ENCODE measurements at regions not wholly inside any gene's neighbourhood (a gene's known extent, or its start where the extent isn't known, plus 50 kb on each side); places are given as distances from the start of the nearest gene placed in this dataset.
"Not testable (repeated sequence)": the region's sequence is repeated elsewhere in the genome, so short reads cannot be mapped to it uniquely, and the experiment has no call there.

DNA sequence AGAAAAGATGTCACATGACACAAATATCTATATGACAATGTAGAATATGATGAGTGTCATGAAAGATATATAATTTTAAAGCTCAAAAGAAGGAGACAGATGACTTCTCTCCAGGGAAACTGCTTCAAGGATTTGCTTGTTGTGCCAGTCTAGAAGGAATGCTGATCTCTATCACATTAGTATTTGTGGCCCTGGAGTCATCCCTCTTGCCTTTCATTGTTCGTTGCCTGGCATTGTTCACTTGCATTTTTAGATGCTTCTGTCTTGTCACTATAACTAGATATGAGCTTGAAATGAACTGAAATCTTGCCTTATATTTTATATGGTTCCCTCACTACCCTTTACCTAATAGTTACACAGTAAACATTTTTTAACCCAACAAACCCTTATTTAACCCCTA, 207.5 kb downstream of the ZNF608 start:
- DNase-seq, result no peak

DNA sequence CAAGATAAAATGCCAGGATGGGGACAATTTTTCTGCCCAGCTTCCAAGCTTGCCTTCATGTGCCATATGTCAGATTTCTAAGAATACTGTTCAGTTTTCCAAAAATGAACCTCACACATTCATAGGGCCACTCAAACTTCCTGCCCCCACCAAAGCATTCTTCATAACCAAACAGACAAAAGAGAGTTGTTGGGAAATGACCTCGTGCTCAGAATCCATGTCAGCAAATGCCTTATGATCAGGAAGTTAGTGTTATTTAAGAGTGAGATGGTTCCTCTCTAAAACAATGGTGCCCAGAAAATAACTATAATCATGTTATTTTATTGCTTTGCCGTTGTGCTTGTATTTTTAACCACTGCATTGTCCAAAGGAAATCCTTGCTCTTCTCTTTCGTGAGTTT, 208.2 kb downstream of the ZNF608 start:
- DNase-seq, result no peak

DNA sequence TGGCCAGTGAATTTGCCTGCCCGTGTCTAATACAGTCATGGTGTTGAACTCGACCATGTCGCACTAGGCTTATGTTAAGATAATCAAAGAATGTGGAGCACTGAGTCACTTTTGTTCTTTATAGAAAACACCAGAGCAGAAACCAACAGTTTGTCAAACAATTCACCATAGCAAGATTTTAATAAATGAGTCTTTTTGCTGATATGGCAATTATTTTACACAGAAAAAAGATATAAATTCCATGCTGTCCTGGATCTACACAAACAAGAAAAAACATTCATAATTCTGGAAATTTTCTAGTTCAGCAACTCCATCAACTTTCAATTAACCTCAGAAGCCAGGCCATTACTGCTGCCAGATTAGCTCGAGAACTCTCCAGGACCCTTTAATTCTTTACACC, 208.9 kb downstream of the ZNF608 start:
- DNase-seq, result no peak

DNA sequence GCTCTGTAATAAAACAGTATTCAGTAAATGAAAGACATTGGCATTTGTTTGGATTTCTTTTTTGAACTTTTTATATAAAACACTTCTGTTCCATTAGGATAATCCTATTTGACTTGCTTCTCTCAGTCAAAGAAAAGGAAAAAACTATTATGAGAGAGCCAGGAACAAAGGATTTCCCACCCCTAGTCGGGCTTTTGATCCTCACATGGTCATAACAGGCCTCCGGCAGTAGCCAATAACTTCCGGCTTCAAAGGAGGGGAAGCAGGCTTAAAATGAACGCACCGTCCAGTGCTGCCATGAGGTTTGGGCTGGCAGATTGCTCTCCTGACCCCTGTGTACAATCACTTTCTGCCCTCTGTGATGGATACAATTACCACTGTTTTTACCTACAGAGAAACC, 209.3 kb downstream of the ZNF608 start:
- DNase-seq, result no peak

DNA sequence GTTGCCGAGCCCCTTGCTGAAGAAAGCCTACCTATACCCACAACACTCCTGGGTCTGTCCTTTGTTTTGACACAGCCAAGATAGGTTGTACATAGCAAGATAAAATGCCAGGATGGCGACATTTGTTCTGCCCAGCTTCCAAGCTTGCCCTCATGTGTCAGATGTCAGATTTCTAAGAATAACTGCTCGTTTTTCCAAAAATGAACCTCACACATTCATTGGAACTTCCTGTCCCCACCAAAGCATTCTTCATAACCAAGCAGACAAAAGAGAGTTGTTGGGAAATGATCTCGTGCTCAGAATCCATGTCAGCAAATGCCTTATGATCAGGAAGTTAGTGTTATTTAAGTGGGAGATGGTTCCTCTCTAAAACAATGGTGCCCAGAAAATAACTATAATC, 210.1 kb downstream of the ZNF608 start:
- DNase-seq, result no peak

DNA sequence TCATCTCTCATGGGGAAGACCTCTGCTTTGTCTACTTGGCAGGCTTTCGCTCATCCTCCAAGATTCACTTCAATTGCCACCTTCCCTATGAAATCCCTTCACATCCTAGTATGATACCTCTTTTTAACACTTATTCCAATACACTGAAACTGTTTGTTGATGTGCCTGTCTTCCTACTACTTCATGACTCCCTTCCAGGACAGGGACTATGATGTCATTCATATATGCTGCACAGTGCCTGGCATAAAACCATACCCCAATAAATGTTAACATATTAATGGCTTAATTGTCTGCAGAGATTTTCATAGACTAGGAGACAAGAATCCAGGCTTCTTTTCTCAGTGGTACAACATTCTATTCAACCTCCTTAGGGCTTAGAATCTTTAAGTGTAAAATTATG, 215.5 kb downstream of the ZNF608 start:
- DNase-seq, result no peak

DNA sequence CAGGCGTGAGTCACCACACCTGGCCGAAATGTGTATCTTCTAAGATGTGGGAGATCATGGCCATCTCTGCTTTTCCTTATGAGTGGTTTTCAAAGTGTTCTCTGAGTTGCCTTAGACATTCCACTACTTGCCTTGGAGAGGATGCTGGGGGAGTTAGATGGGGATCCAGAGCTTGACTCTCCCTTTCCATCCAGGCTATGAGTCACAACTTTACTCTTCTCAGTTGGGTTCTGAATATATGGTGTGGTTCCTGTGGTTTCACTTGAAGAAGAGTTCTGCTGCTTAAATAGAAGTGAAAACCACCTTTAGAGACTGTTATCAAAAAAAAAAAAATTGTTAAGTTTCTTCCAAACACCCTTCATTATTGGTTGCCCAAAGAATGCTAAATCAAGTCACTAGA, 217.6 kb downstream of the ZNF608 start:
- DNase-seq, result no peak

DNA sequence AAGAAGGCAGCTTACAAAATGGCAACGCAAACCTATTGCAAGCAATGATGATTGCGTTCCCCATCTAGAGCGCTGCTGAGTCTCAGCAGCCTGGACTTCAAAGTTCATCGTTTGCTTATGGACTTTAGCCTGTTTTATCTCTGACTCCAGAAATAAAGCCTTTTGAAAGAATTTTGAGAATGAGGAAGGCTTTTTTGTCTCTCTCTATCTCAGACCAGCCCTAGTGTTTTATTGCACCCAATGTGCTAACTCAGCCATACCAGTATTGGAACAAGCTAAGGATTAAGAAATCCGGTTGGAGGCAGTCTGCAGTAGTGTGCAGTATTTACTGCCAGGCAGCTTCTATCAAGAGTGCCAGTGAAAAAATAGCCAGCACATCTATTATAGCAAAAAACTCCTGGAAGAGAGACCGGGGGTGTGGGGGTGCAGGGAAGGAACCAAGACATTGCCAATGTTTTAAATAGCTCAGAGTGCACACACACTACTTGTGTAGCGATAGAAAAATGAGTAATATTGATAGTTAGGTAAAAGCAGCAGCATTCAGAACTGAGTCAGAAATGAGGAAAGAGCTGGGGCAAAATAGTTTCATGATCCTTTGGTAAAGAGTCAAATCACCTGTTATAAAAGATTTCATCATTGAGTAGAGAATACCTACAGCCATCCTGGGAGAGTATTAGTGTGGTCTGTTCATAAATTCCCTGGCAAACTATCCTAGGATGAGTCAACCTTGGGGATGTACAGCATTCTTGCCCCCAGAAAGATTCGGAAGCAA, 219.0 kb downstream of the ZNF608 start:
- DNase-seq, result no peak

DNA sequence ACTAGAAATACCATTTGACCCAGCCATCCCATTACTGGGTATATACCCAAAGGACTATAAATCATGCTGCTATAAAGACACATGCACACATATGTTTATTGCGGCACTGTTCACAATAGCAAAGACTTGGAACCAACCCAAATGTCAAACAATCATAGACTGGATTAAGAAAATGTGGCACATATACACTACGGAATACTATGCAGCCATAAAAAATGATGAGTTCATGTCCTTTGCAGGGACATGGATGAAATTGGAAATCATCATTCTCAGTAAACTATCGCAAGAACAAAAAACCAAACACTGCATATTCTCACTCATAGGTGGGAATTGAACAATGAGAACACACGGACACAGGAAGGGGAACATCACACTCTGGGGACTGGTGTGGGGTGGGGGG, 220.4 kb downstream of the ZNF608 start:
- not testable (repeated sequence) for DNase-seq

DNA sequence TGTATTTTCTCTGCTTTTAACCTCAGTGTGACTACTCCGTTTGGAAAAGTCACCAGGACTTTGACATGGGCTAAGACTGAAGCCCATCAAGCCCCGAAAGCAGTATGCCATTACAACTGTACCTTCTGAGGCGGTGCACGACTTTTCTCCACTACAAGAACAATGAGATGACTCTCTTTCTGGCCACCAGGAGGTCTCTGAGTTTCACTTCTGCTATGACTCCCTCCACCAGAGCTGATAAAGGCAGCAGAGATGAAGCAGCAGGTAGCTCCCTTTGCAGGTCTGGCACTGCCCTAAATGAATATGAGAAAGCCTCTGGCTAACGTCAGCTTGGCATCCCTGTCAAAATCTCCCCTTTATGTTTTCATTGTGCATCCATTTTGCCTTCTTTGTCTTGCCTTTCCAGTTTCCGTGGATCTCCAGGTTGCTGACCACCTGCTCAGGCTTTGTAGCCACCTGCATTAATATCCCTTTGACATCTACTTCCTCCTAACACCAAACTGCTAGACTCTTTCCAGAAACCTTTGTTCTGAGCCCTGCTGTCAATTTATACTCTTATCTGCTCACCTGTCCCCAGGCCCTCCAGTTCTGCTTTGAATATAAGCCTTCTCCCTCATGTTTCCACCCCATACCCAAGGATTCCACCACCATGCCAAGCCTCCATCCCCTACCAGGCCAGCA, 221.7 kb downstream of the ZNF608 start:
- no peak for DNase-seq

DNA sequence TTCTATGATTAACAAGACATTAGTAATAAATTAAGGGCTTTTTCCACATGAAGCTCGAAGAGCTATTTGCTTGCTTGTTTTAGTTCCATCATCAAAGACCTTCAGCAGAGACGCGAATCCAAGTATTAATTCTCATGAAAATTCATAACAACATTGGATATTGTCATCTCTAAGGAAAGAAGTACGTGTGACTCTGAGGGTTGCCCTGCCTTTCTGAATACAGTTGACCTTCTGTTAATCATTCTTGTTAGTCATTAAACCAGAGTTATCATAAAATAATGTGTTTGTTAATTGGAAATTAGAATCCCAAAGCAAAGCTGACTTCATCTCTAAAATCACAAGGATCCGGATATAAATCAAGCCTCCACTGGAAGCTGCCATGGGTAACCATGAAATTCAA, 222.5 kb downstream of the ZNF608 start:
- DNase-seq, result no peak

DNA sequence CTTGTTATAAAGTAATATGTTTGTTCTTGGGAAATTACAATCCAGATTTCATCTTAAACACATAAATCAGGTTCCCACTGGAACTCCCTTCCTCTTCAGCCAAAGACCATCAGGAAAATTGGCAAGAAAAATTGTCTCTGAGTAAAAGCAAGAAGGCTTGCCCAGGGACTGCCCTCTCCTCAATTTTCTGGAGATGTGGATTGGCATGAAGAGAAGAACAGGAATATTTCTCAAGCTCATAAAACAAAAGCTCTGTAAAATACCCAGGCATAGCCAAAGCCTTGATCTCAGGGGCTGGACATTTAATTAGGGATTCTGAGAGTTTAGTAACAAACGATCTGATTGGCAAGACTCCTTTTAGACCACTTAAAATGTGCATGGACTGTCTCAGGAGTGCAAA, 223.4 kb downstream of the ZNF608 start:
- DNase-seq, result no peak

DNA sequence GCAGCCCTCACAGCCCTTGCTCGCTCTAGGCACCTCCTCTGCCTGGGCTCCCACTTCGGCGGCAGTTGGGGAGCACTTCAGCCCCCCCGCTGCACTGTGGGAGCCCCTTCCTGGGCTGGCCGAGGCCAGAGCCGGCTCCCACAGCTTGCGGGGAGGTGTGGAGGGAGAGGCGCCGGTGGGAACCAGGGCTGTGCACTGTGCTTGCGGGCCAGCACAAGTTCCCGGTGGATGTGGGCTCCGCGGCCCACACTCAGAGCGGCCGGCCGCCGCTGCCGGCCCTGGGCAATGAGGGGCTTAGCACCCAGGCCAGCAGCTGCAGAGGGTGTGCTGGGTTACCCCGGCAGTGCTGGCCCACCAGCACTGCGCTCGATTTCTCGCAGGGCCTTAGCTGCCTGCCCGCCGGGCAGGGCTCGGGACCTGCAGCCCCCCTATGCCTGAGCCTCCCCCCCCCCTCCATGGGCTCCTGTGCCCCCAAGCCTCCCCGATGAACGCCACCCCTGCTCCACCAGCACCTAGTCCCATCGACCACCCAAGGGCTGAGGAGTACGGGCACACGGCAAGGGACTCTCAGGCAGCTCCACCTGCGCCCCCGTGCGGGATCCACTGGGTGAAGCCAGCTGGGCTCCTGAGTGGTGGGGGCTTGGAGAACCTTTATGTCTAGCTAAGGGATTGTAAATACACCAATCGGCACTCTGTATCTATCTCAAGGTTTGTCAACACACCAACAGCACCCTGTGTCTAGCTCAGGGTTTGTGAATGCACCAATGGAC, 224.8 kb downstream of the ZNF608 start:
- DNase-seq, result no peak

DNA sequence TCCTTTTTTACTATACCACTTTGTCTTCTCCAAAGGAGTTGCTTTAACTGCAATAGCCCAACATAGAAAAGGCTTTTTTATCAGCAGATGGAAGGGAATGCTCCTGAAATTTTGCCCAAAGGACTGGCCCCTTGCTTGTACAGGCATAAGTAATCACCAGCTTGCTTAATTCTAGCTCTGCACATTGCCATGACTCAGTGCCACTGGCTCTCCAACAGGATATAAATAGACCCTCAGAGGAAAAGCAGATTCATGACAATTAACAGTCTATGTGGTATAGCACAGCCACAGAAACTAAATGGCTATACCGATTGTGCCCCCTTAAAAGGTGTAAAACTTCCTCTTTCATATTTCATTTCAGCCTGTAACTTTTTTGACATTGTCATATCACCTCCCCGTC, 227.0 kb downstream of the ZNF608 start:
- DNase-seq, result no peak

DNA sequence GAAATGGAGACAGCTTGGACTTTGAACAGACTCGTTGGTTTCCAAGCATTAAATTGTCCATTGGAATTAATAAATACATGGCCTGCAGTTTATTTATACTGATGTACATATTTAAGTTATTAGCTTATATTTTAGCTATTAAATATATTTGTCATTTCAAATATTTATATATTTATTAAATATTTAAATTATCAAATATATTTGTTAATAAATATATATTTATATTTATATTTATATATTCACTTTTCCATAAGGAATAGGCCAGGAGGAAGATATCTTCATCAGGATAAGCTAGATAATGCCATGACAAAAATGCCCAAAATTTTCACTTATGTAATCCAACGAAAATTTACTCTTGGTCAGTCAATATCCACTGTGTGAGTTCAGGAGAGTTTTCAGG, 229.9 kb downstream of the ZNF608 start:
- DNase-seq, result no peak

DNA sequence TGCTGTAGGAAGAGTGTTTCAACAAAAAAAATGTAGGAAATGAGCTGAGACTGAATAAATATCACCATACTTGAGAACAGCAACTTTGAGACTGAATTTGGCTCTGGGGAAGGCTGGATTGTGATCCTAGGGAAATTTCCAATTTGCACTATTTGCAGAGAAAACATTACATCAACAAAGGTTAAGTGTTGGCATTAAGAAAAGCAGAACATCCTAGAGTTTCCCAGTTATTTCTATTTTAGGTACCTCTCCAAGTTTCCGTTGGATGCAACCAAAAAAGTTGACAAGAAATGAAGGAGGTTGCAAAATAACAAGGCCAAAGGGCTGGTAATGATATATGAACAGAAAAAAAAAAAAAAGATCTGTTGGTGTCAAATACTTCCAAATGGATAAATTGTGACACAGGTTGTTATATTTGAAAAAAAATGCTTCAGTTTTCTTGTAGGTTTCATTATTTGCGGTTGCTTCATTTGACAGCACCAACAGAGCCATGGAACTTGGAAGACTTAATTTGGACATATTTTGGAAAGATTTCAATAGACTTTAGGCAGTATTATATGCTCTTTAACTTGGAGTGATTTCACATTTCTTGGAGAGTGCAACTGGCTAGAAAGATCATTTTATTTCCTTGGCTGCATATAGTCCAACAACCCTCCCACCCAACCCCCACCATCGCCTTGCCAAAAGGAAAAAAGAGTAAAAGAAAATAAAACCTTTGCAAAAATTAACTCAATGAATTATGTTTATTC, 230.8 kb downstream of the ZNF608 start:
- no peak for DNase-seq

DNA sequence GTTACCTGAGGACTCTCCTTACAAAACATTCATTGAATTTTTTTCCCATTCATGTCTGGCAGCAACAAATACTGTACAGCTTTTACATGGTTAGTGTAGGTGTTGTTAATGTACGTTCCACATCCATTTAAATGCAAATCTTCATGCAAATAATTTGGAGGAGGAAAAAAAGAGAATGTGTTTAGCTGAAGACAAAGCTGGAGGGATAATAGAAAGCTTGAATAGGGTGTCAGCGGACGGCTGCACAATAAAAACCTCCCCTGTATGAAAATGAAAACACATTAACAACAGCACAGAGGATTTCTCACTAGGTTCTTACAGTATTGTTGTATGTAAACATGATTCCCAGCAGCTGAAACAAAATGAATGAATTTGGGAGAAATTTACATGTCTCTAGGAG, 231.5 kb downstream of the ZNF608 start:
- no peak for DNase-seq

DNA sequence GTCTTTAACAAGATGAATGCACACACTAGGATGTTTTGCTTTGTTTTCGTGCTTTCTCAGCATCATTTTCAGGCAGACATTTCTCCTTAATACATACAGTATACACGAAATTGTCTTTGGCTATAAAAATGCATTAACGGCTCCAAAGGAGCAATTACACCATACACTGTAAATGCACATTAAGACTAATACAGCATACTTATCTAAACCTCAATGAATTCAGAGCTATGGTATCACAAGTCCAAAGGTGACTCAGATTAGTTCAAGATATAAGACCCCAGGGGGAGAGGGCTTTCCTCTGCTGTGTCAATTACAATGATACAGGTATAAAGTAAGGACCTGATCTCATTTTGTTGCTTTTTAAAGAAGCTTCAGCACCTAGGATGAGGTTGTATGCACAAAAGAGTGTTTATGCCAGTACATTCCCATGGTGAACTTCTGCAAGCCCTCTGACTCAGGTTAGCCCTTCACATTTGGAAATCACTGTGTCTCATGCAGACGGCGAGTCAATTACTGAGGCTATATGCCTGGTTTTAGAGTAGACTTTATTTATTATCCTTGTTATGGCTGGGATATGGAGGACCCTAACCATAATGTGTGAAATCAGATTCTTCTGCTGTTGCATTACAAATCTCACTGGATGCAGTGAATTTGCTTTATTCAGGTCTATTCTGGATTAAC, 233.3 kb downstream of the ZNF608 start:
- DNase-seq, result no peak

DNA sequence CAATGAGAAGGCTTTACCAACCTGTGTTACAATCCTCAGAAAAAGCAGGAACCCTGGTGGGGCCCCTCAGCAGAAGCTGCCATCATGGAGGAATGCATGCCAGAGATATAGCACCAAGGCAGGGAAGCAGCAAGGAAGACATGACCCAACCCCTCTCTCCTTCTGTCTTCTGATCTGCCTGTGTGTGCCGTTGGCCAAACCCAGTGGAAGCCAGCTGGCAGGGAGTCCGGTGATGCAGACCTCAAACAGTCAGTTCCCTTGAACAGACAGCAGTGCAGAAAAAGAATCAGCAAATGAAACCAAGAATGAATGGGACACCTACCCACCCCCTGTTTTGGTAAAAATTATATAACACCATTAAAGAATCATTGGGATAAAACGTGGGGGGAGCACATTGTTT, 234.2 kb downstream of the ZNF608 start:
- DNase-seq, result no peak

DNA sequence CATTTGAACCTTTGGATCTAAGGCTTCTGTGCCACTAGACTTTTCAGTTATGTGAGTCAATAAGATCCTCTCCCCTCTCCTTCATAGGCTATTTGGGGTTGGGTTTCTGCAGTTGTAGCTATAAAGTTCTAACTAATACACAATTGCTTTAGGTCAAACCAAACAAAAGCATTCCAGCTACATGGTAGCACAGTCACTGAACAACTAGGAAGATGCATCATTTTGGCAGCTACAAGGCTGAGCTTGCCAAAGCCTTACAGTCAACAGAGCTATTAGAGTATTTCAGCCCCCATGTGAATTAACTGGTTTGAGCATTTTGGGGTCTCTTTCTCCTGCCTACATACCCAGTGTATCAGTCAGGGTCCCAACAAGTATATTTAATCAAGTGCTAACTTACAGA, 234.6 kb downstream of the ZNF608 start:
- no peak for DNase-seq

DNA sequence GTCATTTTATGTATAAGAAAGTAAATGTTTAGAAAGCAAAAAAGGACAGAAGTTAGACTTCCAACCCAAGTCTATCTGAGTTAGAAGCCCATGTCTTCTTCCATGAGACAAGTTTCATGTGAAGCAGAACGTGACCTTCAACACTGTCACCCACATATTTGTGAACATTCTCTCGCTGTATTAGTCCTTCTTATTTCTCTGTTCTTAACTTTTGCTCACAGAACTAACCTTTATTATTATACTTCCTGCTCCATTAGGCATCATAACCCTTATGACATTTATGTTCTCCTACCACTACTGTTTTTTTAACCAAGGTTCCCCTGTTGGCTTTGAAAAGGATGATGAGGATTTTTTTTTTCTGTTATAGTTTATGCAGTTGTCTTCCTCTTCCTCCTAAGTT, 238.8 kb downstream of the ZNF608 start:
- no peak for DNase-seq

DNA sequence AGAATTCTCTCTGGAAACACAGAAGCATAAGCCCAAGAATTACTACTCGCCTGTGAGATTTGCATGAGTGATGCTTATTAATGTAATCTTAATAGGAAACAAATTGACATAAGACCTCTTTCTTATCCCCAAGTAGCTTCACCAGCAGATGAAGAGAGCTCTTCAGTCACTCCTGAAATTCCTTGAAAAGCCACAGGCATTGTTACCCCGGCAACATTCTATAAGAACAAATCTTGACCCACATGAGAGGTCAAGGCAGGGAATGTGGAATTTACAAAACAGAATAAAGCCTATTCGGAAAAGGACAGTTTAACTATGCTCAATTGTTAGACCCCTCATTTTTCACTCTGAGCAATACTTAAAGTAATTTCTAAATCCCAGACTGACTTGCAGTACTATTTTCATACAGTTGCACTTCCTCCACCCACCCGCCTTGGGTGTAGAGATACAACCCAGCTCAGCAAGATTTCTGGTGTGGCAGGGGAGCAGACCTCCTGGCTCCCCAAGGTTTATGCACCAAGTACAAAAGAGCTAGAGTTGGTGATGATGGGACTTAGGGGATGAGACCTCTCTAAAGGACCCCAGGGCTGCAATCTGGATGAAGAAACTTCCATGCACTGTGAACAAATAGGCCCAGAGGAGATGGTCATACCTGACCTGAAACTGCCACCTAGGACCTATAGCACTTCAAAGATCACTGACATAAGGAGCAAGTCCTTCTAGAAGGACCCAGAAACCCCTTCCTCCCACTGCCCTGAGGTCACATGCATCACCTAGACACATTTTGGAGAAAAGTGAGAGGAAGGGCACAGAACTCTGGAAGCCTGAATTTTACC, 242.1 kb downstream of the ZNF608 start:
- no peak for DNase-seq
